ENCODE measurements at regions not wholly inside any gene's neighbourhood (a gene's known extent, or its start where the extent isn't known, plus 50 kb on each side); places are given as distances from the start of the nearest gene placed in this dataset.

- Mint-ChIP-seq H3K9me3 (no peaks in the 10 kb centered on the region), H3K27me3 (peaks cover 5% of the 10 kb centered on the region), H3K27ac (no peak overlapping the region), H3K36me3 (no peaks in the 10 kb centered on the region), H3K4me1 (no peaks in the 10 kb centered on the region), H3K4me3 (no peak overlapping the region)
- no peak for ATAC-seq (ENCODE audit: low read depth)
- no peak for DNase-seq (ENCODE audit: low spot score in 2 of 2)
Observed at GRCh38 chr6:169165561-169166300, 87.9 kb downstream of the THBS2 start.

- ATAC-seq (ENCODE audit: low read depth), result no peak
- no peak overlapping the region for H3K27ac Mint-ChIP-seq
- no peak for DNase-seq (ENCODE audit: low spot score in 2 of 2)
- H3K36me3 Mint-ChIP-seq, result no peaks in the 10 kb centered on the region
- H3K9me3 Mint-ChIP-seq, result no peaks in the 10 kb centered on the region
- H3K4me1 Mint-ChIP-seq, result no peaks in the 10 kb centered on the region
- H3K4me3 Mint-ChIP-seq, result no peak overlapping the region
- H3K27me3 Mint-ChIP-seq, result peaks cover 3% of the 10 kb centered on the region
Observed at GRCh38 chr6:169164986-169165385, 88.7 kb downstream of the THBS2 start.

GRCh38 chr6:169164451-169164850 is 89.2 kb downstream of the THBS2 start:
- Mint-ChIP-seq H3K9me3 (no peaks in the 10 kb centered on the region), H3K4me1 (no peaks in the 10 kb centered on the region), H3K4me3 (no peak overlapping the region), H3K27me3 (peaks cover 3% of the 10 kb centered on the region), H3K36me3 (no peaks in the 10 kb centered on the region), H3K27ac (no peak overlapping the region)
- DNase-seq (ENCODE audit: low spot score in 2 of 2) (no peak), ATAC-seq (ENCODE audit: low read depth) (no peak)

- Mint-ChIP-seq H3K36me3 (no peaks in the 10 kb centered on the region), H3K4me3 (no peak overlapping the region), H3K27ac (no peak overlapping the region), H3K4me1 (no peaks in the 10 kb centered on the region), H3K9me3 (no peaks in the 10 kb centered on the region), H3K27me3 (peaks cover 3% of the 10 kb centered on the region)
- no peak for DNase-seq (ENCODE audit: low spot score in 2 of 2)
- ATAC-seq (ENCODE audit: low read depth), result no peak
Observed at GRCh38 chr6:169163411-169163901, 90.2 kb downstream of the THBS2 start.

GRCh38 chr6:169162752-169163407 is 90.8 kb downstream of the THBS2 start:
- Mint-ChIP-seq H3K27ac (no peak overlapping the region), H3K36me3 (no peaks in the 10 kb centered on the region), H3K4me3 (no peak overlapping the region), H3K4me1 (no peaks in the 10 kb centered on the region), H3K27me3 (peaks cover 3% of the 10 kb centered on the region), H3K9me3 (no peaks in the 10 kb centered on the region)
- no peak for ATAC-seq (ENCODE audit: low read depth)
- no peak for DNase-seq (ENCODE audit: low spot score in 2 of 2)

- DNase-seq (ENCODE audit: low spot score in 2 of 2), result no peak
- no peaks in the 10 kb centered on the region for H3K36me3 Mint-ChIP-seq
- H3K4me3 Mint-ChIP-seq, result no peak overlapping the region
- no peak for ATAC-seq (ENCODE audit: low read depth)
- H3K9me3 Mint-ChIP-seq, result no peaks in the 10 kb centered on the region
- H3K27ac Mint-ChIP-seq, result no peak overlapping the region
- H3K4me1 Mint-ChIP-seq, result no peaks in the 10 kb centered on the region
- peaks cover 3% of the 10 kb centered on the region for H3K27me3 Mint-ChIP-seq
Observed at GRCh38 chr6:169162249-169162648, 91.4 kb downstream of the THBS2 start.

GRCh38 chr6:169161572-169162167 is 92.0 kb downstream of the THBS2 start:
- Mint-ChIP-seq H3K9me3 (no peaks in the 10 kb centered on the region), H3K4me3 (no peak overlapping the region), H3K36me3 (no peaks in the 10 kb centered on the region), H3K27me3 (peaks cover 3% of the 10 kb centered on the region), H3K27ac (no peak overlapping the region), H3K4me1 (no peaks in the 10 kb centered on the region)
- no peak for ATAC-seq (ENCODE audit: low read depth)
- no peak for DNase-seq (ENCODE audit: low spot score in 2 of 2)

GRCh38 chr6:169160855-169161560 is 92.6 kb downstream of the THBS2 start:
- Mint-ChIP-seq H3K36me3 (no peaks in the 10 kb centered on the region), H3K9me3 (no peaks in the 10 kb centered on the region), H3K4me1 (no peaks in the 10 kb centered on the region), H3K4me3 (no peak overlapping the region), H3K27ac (no peak overlapping the region), H3K27me3 (peaks cover 3% of the 10 kb centered on the region)
- DNase-seq (ENCODE audit: low spot score in 2 of 2) (no peak), ATAC-seq (ENCODE audit: low read depth) (no peak)

- no peaks in the 10 kb centered on the region for H3K36me3 Mint-ChIP-seq
- DNase-seq (ENCODE audit: low spot score in 2 of 2) (no peak), ATAC-seq (ENCODE audit: low read depth) (no peak)
- no peak overlapping the region for H3K27ac Mint-ChIP-seq
- no peak overlapping the region for H3K4me3 Mint-ChIP-seq
- H3K4me1 Mint-ChIP-seq, result no peaks in the 10 kb centered on the region
- H3K9me3 Mint-ChIP-seq, result no peaks in the 10 kb centered on the region
- peaks cover 7% of the 10 kb centered on the region for H3K27me3 Mint-ChIP-seq
Observed at GRCh38 chr6:169160091-169160854, 93.4 kb downstream of the THBS2 start.

- Mint-ChIP-seq H3K4me1 (no peaks in the 10 kb centered on the region), H3K4me3 (no peak overlapping the region), H3K36me3 (no peaks in the 10 kb centered on the region), H3K9me3 (no peaks in the 10 kb centered on the region), H3K27me3 (peaks cover 7% of the 10 kb centered on the region), H3K27ac (no peak overlapping the region)
- no peak for DNase-seq (ENCODE audit: low spot score in 2 of 2)
- no peak for ATAC-seq (ENCODE audit: low read depth)
Observed at GRCh38 chr6:169159331-169159730, 94.3 kb downstream of the THBS2 start.

GRCh38 chr6:169158691-169159090 is 95.0 kb downstream of the THBS2 start:
- DNase-seq (ENCODE audit: low spot score in 2 of 2) (no peak), ATAC-seq (ENCODE audit: low read depth) (no peak)
- Mint-ChIP-seq H3K4me1 (no peaks in the 10 kb centered on the region), H3K4me3 (no peak overlapping the region), H3K27me3 (peaks cover 7% of the 10 kb centered on the region), H3K9me3 (no peaks in the 10 kb centered on the region), H3K27ac (no peak overlapping the region), H3K36me3 (no peaks in the 10 kb centered on the region)

GRCh38 chr6:169158174-169158573 is 95.5 kb downstream of the THBS2 start:
- Mint-ChIP-seq H3K9me3 (peaks cover 1% of the 10 kb centered on the region), H3K4me1 (no peaks in the 10 kb centered on the region), H3K27ac (no peak overlapping the region), H3K36me3 (no peaks in the 10 kb centered on the region), H3K4me3 (no peak overlapping the region), H3K27me3 (peaks cover 7% of the 10 kb centered on the region)
- DNase-seq (ENCODE audit: low spot score in 2 of 2) (no peak), ATAC-seq (ENCODE audit: low read depth) (no peak)

GRCh38 chr6:169157197-169158148 is 96.2 kb downstream of the THBS2 start:
- no peak overlapping the region for H3K27ac Mint-ChIP-seq
- DNase-seq (ENCODE audit: low spot score in 2 of 2) (no peak), ATAC-seq (ENCODE audit: low read depth) (no peak)
- peaks cover 1% of the 10 kb centered on the region for H3K9me3 Mint-ChIP-seq
- no peak overlapping the region for H3K4me3 Mint-ChIP-seq
- no peaks in the 10 kb centered on the region for H3K36me3 Mint-ChIP-seq
- peaks cover 5% of the 10 kb centered on the region for H3K27me3 Mint-ChIP-seq
- no peaks in the 10 kb centered on the region for H3K4me1 Mint-ChIP-seq
